SU-DHL-6 (cell line): ENCODE measurements at regions not wholly inside any gene's neighbourhood (a gene's known extent, or its start where the extent isn't known, plus 50 kb on each side); places are given as distances from the start of the nearest gene placed in this dataset.

Source experiments
- H2AFZ ChIP-seq: fragments of 200-600 bp; sonication (generic); 2 replicates; pipeline ENCODE4 v1.6.1; 2014; ENCODE audit warnings: low read depth, mild to moderate bottlenecking, moderate library complexity, mixed read lengths, antibody characterized with exemption, low read length; ENCODE audit not compliant: severe bottlenecking
- H3F3A ChIP-seq: fragments of 200-600 bp; shearing (Covaris generic); 2 replicates; pipeline ENCODE4 v1.6.0; 2016; ENCODE audit warnings: antibody characterized with exemption, mild to moderate bottlenecking; ENCODE audit not compliant: insufficient read depth
- H3K27ac ChIP-seq: fragments of 200-600 bp; sonication (generic); 2 replicates; pipeline ENCODE4 v1.5.1; 2016; ENCODE audit warnings: low read depth, mild to moderate bottlenecking, low read length, moderate library complexity, mixed read lengths
- H3K27me3 ChIP-seq: fragments of 200-600 bp; sonication (generic), shearing (Covaris generic); 2 replicates; pipeline ENCODE4 v1.6.0; 2014; ENCODE audit warnings: mild to moderate bottlenecking, low read length
- H3K36me3 ChIP-seq: fragments of 200-600 bp; sonication (generic); 2 replicates; pipeline ENCODE4 v1.6.1; 2014; ENCODE audit warnings: mild to moderate bottlenecking, low read length, mixed read lengths
- H3K4me2 ChIP-seq: fragments of 300-600, 200-600 bp; shearing (Covaris generic), sonication (generic); 2 replicates; pipeline ENCODE4 v1.6.0; 2014; ENCODE audit warnings: low read length, low read depth, mild to moderate bottlenecking; ENCODE audit not compliant: poor library complexity, severe bottlenecking
- H3K4me3 ChIP-seq: fragments of 200-600 bp; sonication (generic); 2 replicates; pipeline ENCODE4 v1.5.1; 2014; ENCODE audit warnings: antibody characterized with exemption, low read length, mild to moderate bottlenecking, mixed read lengths; ENCODE audit not compliant: insufficient read depth, poor library complexity, severe bottlenecking
- H3K79me2 ChIP-seq: fragments of 200-600 bp; sonication (generic); 2 replicates; pipeline ENCODE4 v1.6.1; 2014; ENCODE audit warnings: mild to moderate bottlenecking, low read length, moderate library complexity; ENCODE audit not compliant: insufficient read depth
- H3K9ac ChIP-seq: fragments of 200-600 bp; sonication (generic); 2 replicates; pipeline ENCODE4 v1.7.0; 2014; ENCODE audit warnings: mild to moderate bottlenecking, low read length
- H3K9me2 ChIP-seq: fragments of 200-600 bp; sonication (generic); replicated peaks from 2 replicates; pipeline ENCODE4 v1.6.1; 2014; ENCODE audit warnings: low read length; ENCODE audit not compliant: insufficient read depth
- H3K9me3 ChIP-seq: fragments of 200-600 bp; sonication (generic); 2 replicates; pipeline ENCODE4 v1.6.1; 2014; ENCODE audit warnings: low read length, mixed read lengths; ENCODE audit not compliant: insufficient read depth
- H4K20me1 ChIP-seq: fragments of 200-600 bp; sonication (generic); 2 replicates; pipeline ENCODE4 v1.6.1; 2014; ENCODE audit warnings: low read depth, mild to moderate bottlenecking, antibody characterized with exemption, low read length, moderate library complexity, mixed read lengths
- CTCF ChIP-seq: fragments of 200-600 bp; sonication (generic); IDR thresholded peaks from one replicate; pipeline ENCODE4 v1.5.1; 2017; ENCODE audit warnings: antibody characterized with exemption, mild to moderate bottlenecking, low read length, moderate library complexity; ENCODE audit not compliant: insufficient read depth, poor library complexity, severe bottlenecking
- EZH2phosphoT487 ChIP-seq: fragments of 200-600 bp; sonication (generic), shearing (Covaris generic); conservative IDR thresholded peaks from 2 replicates; pipeline ENCODE4 v1.6.1; 2018; ENCODE audit warnings: mild to moderate bottlenecking, antibody characterized with exemption, low read length, moderate library complexity, mixed read lengths

GRCh38 chr18:1528964-1529509 lies 624.4 kb downstream of the ADCYAP1 start:
- H2AFZ ChIP-seq = no peak overlapping the region
- no peaks in the 10 kb centered on the region for H3K9me2 ChIP-seq
- no peaks in the 10 kb centered on the region for H3K27me3 ChIP-seq
- no peaks in the 10 kb centered on the region for H3K79me2 ChIP-seq
- H3K9me3 ChIP-seq = no peaks in the 10 kb centered on the region
- no peak overlapping the region for H3K27ac ChIP-seq
- H3K4me2 ChIP-seq = no peak overlapping the region
- H4K20me1 ChIP-seq = no peaks in the 10 kb centered on the region
- H3F3A ChIP-seq = no peaks in the 10 kb centered on the region
- H3K36me3 ChIP-seq = no peaks in the 10 kb centered on the region
- no peak for TF ChIP-seq EZH2phosphoT487
- no peak for TF ChIP-seq CTCF
- no peak overlapping the region for H3K4me3 ChIP-seq
- no peak overlapping the region for H3K9ac ChIP-seq

- H2AFZ ChIP-seq = no peak overlapping the region
- no peaks in the 10 kb centered on the region for H3K27me3 ChIP-seq
- H3K36me3 ChIP-seq = no peaks in the 10 kb centered on the region
- H3K79me2 ChIP-seq = no peaks in the 10 kb centered on the region
- H4K20me1 ChIP-seq = no peaks in the 10 kb centered on the region
- H3K4me3 ChIP-seq = no peak overlapping the region
- no peaks in the 10 kb centered on the region for H3K9me2 ChIP-seq
- H3F3A ChIP-seq = no peaks in the 10 kb centered on the region
- no peak overlapping the region for H3K4me2 ChIP-seq
- no peak overlapping the region for H3K9ac ChIP-seq
- TF ChIP-seq CTCF (no peak), EZH2phosphoT487 (no peak)
- no peak overlapping the region for H3K27ac ChIP-seq
- no peaks in the 10 kb centered on the region for H3K9me3 ChIP-seq
Observed at GRCh38 chr18:1530650-1531049, 626.0 kb downstream of the ADCYAP1 start.

- H3K9me3 ChIP-seq = no peaks in the 10 kb centered on the region
- H3K4me3 ChIP-seq = no peak overlapping the region
- TF ChIP-seq CTCF (no peak), EZH2phosphoT487 (no peak)
- no peak overlapping the region for H3K27ac ChIP-seq
- H3K36me3 ChIP-seq = no peaks in the 10 kb centered on the region
- H3K79me2 ChIP-seq = no peaks in the 10 kb centered on the region
- H3K27me3 ChIP-seq = no peaks in the 10 kb centered on the region
- H3K4me2 ChIP-seq = no peak overlapping the region
- H4K20me1 ChIP-seq = no peaks in the 10 kb centered on the region
- no peaks in the 10 kb centered on the region for H3F3A ChIP-seq
- H3K9ac ChIP-seq = no peak overlapping the region
- no peak overlapping the region for H2AFZ ChIP-seq
- no peaks in the 10 kb centered on the region for H3K9me2 ChIP-seq
Observed at GRCh38 chr18:1539276-1539675, 634.6 kb downstream of the ADCYAP1 start.
